ENCODE measurements at regions not wholly inside any gene's neighbourhood (a gene's known extent, or its start where the extent isn't known, plus 50 kb on each side); places are given as distances from the start of the nearest gene placed in this dataset.

- TF ChIP-seq CTCF (conservative IDR thresholded peaks at IDR 0.05; ENCODE audit: low read depth, low read length) (no peak), EZH2 (IDR thresholded peaks at IDR 0.05; ENCODE audit: borderline replicate concordance, low read depth, low read length, poor library complexity, severe bottlenecking) (no peak)
Measured at GRCh38 chr3:95670765-95671164, 1143.6 kb upstream of the EPHA6 start.

All from A673 (cell line).